ENCODE measurements at regions not wholly inside any gene's neighbourhood (a gene's known extent, or its start where the extent isn't known, plus 50 kb on each side); places are given as distances from the start of the nearest gene placed in this dataset.

- intact Hi-C loops (cut with DNase I; ENCODE audit: low total_unique reads) = no loop called here
- no peaks in the 10 kb centered on the region for H3K36me3 ChIP-seq
- H3K4me3 ChIP-seq = no peak overlapping the region
- DNase-seq = no peak
- H3K27me3 ChIP-seq = no peaks in the 10 kb centered on the region
- H3K9me3 ChIP-seq = peaks cover 0 to 12% (median 8%) of the 10 kb centered on the region in 3 donors
- no peak for TF ChIP-seq CTCF (IDR thresholded peaks at IDR 0.05)
- no peaks in the 10 kb centered on the region for H3K4me1 ChIP-seq
- no peak overlapping the region for H3K27ac ChIP-seq
Observed at GRCh38 chr4:107164962-107165475, 128.9 kb upstream of the DKK2 start.

- no peaks in the 10 kb centered on the region for H3K36me3 ChIP-seq
- intact Hi-C loops (cut with DNase I; ENCODE audit: low total_unique reads) = no loop called here
- H3K4me1 ChIP-seq = no peaks in the 10 kb centered on the region
- no peaks in the 10 kb centered on the region for H3K9me3 ChIP-seq
- no peak for TF ChIP-seq CTCF (IDR thresholded peaks at IDR 0.05)
- DNase-seq = no peak
- H3K4me3 ChIP-seq = no peak overlapping the region
- H3K27ac ChIP-seq = no peak overlapping the region
- no peaks in the 10 kb centered on the region for H3K27me3 ChIP-seq
Observed at GRCh38 chr4:107156443-107156842, 120.3 kb upstream of the DKK2 start.

- Histone ChIP-seq H3K4me1 (no peaks in the 10 kb centered on the region), H3K9me3 (no peaks in the 10 kb centered on the region), H3K4me3 (no peak overlapping the region), H3K27ac (no peak overlapping the region), H3K36me3 (no peaks in the 10 kb centered on the region), H3K27me3 (no peaks in the 10 kb centered on the region)
- no peak for DNase-seq
- no peak for TF ChIP-seq CTCF (IDR thresholded peaks at IDR 0.05)
- intact Hi-C loops (cut with DNase I; ENCODE audit: low total_unique reads) = no loop called here
Observed at GRCh38 chr4:107155366-107155765, 119.3 kb upstream of the DKK2 start.

GRCh38 chr4:107153956-107154355 lies 117.8 kb upstream of the DKK2 start:
- Histone ChIP-seq H3K4me3 (no peak overlapping the region), H3K27me3 (no peaks in the 10 kb centered on the region), H3K36me3 (no peaks in the 10 kb centered on the region), H3K4me1 (no peaks in the 10 kb centered on the region), H3K27ac (no peak overlapping the region), H3K9me3 (no peaks in the 10 kb centered on the region)
- TF ChIP-seq CTCF (IDR thresholded peaks at IDR 0.05) = no peak
- DNase-seq = no peak
- intact Hi-C loops (cut with DNase I; ENCODE audit: low total_unique reads) = no loop called here

GRCh38 chr4:107153228-107153627 lies 117.1 kb upstream of the DKK2 start:
- H3K27ac ChIP-seq = no peak overlapping the region
- H3K4me3 ChIP-seq = no peak overlapping the region
- no peaks in the 10 kb centered on the region for H3K27me3 ChIP-seq
- no peak for DNase-seq
- no peaks in the 10 kb centered on the region for H3K36me3 ChIP-seq
- no peaks in the 10 kb centered on the region for H3K9me3 ChIP-seq
- TF ChIP-seq CTCF (IDR thresholded peaks at IDR 0.05) = no peak
- H3K4me1 ChIP-seq = no peaks in the 10 kb centered on the region
- intact Hi-C loops (cut with DNase I; ENCODE audit: low total_unique reads) = no loop called here

- intact Hi-C loops (cut with DNase I; ENCODE audit: low total_unique reads) = no loop called here
- no peaks in the 10 kb centered on the region for H3K9me3 ChIP-seq
- H3K4me1 ChIP-seq = no peaks in the 10 kb centered on the region
- no peak overlapping the region for H3K27ac ChIP-seq
- H3K27me3 ChIP-seq = no peaks in the 10 kb centered on the region
- no peaks in the 10 kb centered on the region for H3K36me3 ChIP-seq
- H3K4me3 ChIP-seq = no peak overlapping the region
- DNase-seq = no peak
- no peak for TF ChIP-seq CTCF (IDR thresholded peaks at IDR 0.05)
Observed at GRCh38 chr4:107151173-107151572, 115.1 kb upstream of the DKK2 start.
